GM18519 (cell line): ENCODE measurements at regions not wholly inside any gene's neighbourhood (a gene's known extent, or its start where the extent isn't known, plus 50 kb on each side); places are given as distances from the start of the nearest gene placed in this dataset.

ENCODE experiments used
- ATAC-seq: cut with Tn5 transposase; IDR thresholded peaks from one replicate; pipeline ENCODE4 v1.9.1; 2021; ENCODE audit warnings: mild to moderate bottlenecking, moderate library complexity; ENCODE audit not compliant: unreplicated experiment, low FRiP score

GRCh38 chr11:116162086-116162885 is 610.5 kb downstream of the BUD13 start:
- ATAC-seq: no peak

GRCh38 chr11:116148645-116149044 is 624.1 kb downstream of the BUD13 start:
- ATAC-seq: no peak

DNA sequence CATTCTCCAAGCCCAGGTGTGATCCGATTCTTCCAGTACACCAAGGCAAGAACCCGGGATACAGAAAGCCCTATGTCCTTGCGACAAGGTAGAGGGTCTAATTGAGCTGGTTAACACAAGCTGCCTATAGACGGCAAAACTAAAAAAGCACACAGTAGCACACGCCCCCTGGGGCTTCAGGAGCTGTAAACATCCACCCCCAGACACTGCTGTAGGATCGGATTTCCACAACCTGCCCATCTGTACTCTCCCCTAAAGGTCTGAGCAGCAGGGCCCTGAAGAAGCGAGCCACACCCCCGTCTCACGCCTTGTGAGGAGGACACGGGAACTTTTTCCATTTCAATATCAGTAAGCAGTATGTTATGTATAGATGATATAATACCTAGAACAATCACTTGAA is 624.7 kb downstream of the BUD13 start:
- no peak for ATAC-seq

DNA sequence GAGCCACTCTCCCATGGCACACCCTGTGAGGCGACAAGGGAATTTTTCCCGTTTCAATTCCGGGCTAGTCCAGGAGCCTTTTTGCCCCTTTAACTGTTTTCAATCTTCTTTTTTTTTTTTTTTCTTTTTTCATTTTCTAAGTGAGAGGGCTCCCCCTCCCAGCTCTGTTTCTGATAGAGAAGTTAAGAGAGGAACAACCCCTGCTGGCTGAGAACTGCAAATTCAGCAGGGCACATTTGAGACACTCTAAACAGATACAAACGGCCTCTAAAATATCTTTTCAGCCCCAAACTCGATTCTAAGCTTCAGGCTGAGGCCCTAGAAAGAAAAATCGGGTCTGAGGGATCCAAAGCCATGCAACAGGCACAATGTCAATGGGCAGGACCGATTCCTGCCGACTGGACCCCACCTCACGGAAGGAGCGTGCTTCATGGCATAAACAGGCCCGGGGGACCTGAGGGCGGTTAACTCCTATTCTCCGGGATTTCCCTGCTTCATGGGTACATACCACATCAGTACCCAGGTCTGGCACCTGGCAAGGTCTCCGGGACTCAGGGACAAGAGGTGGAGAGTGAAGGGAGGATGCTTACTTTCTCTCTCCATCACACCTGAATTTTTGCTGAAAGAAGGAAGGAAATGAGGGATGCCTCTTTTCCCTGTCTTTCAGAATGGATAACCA is 627.5 kb downstream of the BUD13 start:
- ATAC-seq: no peak

- ATAC-seq: no peak
Observed at GRCh38 chr11:116144387-116144958, 628.3 kb downstream of the BUD13 start.

DNA sequence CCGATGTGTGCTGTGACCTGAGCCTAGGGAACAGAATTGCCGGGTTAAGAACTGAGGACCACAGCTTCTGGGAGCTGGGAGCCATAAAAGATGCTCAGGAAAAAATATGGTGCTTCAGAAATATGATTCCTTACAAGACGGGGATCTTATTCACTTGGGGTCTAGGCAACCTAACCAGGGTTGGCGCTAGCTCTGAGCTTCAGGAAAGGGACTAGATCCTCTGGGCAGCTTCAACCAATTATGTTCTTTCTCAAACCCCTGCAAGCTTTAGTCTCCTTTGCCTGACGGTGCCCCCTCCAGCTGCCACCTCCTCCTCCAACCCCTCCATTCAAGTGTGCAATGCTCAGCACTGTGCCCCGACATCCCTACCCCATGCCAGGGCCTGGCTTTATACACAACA is 634.1 kb upstream of the CADM1 start:
- ATAC-seq: no peak

DNA sequence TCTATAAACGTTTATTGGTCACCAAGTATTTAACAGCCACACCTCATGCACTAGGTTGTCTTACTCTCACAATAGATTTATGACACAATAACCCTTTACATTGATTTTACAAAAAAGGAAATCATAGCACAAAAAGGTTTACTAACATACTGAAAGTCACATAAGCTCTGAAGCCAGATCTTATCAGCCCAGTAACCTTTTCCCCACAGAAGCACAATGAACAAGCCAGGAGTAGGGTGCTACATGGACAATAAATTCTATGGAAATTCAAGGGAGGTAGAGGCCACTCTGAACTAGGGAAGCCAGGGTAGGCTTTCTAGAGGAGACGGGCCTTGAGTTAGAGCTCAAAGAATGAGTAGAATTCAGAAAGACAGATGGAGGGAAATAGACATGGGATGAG is 633.5 kb upstream of the CADM1 start:
- ATAC-seq: no peak

DNA sequence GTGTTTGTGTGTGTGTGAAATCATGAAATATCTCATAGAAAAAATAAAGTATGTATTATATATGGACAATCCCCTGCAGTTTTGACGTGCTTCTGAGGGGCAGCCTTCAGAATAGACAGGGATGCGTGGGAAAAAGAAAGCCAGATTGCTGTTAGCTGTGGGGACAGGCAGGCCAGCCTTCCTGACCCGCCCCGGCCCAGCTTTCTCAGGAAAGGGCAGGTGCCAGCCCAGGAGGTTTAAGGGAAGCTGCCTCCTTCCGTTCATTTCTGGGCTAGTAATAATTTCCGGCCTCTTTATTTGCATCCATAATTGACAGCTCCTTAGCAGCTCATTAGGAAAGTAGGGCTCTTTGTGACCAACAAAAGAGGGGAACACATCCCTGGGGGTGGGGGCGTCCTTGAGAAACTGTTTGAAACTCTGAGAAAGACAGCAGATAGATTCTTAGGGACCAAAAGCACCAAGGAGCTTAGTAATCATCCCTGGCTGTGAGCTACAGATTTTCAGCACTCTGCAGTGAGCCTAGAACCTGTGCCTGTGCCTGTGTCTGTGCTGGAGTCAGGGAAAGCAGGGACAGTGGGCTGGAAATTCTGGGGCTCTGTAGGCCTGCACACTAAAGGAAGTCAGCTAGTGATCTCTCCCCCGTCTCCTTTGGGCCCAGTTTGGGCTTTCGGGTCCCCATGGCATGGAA is 632.9 kb upstream of the CADM1 start:
- ATAC-seq: no peak

GRCh38 chr11:116135891-116136290 is 631.7 kb upstream of the CADM1 start:
- ATAC-seq: no peak

DNA sequence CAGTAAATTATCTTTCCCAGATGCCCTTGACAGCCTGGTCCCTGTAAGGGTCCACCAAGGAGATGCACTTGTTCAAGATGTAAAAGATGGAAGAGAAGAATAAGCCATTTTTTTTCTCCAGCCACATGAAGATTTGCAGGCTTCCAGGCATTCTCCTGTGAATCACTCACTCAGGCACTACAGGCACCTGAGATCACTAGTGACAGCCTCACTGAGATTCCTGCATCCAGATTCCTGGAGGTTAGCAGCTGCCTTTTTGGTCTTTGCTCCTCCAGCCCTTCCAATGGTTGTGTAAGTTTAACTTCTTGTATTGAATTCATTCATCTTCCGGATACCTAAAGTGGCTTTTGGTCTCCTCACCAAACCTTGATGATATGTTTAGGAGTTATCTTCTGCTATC is 630.2 kb upstream of the CADM1 start:
- no peak for ATAC-seq

- no peak for ATAC-seq
Observed at GRCh38 chr11:116132273-116132978, 628.2 kb upstream of the CADM1 start.

- no peak for ATAC-seq
Observed at GRCh38 chr11:116130122-116130521, 625.9 kb upstream of the CADM1 start.

GRCh38 chr11:116129456-116129855 is 625.2 kb upstream of the CADM1 start:
- no peak for ATAC-seq

- no peak for ATAC-seq
Observed at GRCh38 chr11:116126562-116126961, 622.3 kb upstream of the CADM1 start.

DNA sequence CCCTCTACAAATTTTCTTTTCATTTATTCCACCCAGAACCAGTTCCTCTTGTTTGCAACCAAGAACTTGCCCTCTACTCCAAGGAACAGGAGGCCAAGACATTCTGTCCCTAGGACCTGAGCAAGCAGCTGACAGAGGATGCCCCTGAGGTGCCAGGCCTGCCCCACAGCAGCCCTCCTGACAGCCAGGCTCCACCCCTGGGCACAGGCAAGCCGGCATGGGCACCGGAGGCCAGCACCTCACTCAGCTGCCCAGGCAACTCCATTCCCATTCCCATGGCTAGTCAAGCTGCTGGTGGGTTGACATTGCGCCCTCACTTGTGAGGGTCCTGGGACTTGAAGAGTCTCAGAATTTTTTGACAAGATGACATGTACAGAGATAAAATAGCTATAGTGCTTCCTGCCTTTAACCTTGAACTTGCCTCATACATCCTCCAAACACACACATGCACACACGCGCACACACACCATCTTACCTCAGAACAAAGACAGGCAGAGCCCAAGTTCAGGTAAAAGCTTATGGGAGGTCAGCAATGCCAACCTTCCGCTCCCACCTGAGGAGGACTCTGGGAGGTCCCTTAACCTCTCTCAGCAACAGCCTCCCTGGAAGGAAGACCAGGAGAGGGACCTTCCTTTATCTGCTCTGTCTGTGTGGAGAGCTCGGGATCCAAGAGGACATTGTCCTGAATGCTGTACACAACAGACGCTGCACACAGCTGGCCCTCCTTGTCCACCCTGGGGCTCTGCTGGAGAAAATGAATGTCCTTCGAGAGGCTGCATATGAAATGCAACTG is 620.9 kb upstream of the CADM1 start:
- no peak for ATAC-seq

GRCh38 chr11:116123739-116124138 is 619.5 kb upstream of the CADM1 start:
- ATAC-seq: no peak

DNA sequence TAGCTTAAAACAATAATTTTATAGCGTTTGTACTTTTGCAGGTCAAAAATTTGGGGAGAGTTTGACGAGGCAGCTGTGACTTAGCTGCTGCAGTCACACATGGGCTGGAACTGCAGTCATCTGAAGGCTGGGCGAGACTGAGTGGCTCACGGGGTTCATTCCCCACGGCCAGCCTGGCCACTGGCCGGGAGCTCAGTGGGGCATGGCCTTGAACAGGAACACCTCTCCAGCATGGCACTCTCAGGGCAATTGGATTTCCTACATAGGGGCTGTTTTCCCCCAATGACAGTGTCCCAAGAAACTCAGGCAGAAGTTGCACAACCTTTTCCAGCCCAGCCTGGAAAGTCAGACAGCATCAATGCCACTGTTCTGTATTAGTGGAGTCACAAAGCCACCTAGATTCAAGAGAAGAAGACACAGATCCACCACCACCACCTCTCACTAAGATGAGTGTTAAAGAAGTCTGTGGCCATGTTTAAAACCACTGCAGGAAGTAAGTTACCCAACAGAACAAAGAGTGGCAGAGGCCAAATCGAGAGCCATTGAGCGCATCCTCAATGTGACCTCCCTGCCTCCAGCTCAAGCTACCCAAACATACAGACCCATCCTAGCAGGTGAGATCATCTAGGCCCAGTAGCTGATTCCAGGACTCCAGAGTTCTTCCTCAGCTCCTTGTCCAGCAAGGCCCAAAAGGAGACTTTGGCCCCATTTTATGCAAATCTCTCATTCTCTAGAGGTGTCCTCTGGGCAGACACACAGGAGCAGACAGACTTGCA is 618.7 kb upstream of the CADM1 start:
- no peak for ATAC-seq

DNA sequence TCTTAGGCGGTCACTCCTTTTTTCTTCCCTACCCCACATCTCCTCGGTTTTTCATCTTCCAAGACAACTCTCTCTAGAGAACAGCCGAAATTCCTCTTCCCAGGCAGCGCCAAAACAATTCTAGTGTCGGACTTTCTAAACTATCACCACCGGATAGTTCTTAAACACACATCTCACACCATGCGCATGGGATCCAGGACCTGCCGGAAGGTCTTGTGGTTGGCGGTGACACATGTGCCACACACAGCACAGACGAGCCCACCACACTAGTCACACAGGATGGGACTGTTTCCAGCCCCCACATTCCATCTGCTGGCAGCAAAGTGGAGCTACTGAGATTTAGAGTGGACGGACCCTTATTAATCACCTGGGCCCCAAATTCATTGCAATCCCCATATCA is 614.9 kb upstream of the CADM1 start:
- no peak for ATAC-seq

- no peak for ATAC-seq
Observed at GRCh38 chr11:116118138-116118470, 613.9 kb upstream of the CADM1 start.
